ENCODE measurements at regions not wholly inside any gene's neighbourhood (a gene's known extent, or its start where the extent isn't known, plus 50 kb on each side); places are given as distances from the start of the nearest gene placed in this dataset.

GRCh38 chr4:45629717-45630116, 494.1 kb downstream of the GABRG1 start:
- TF ChIP-seq CTCF (conservative IDR thresholded peaks at IDR 0.05; ENCODE audit: low read depth, low read length): no peak
- no peak for TF ChIP-seq USF2 (IDR thresholded peaks at IDR 0.05; ENCODE audit: low read depth, low read length)
- no peak for TF ChIP-seq POLR2A (IDR thresholded peaks at IDR 0.05; ENCODE audit: low read depth, low read length)
- no peak for TF ChIP-seq MAZ (IDR thresholded peaks at IDR 0.05; ENCODE audit: borderline replicate concordance, low read depth, low read length)
- no peak for TF ChIP-seq CHD1 (IDR thresholded peaks at IDR 0.05; ENCODE audit: low read depth, low read length)

Measured in IMR-90 (cell line).